OCI-LY3 (cell line): ENCODE measurements at regions not wholly inside any gene's neighbourhood (a gene's known extent, or its start where the extent isn't known, plus 50 kb on each side); places are given as distances from the start of the nearest gene placed in this dataset.

Source experiments
- H2AFZ ChIP-seq: fragments of 200-600, 300-600 bp; shearing (Covaris generic); 2 replicates; pipeline ENCODE4 v1.6.0; 2014; ENCODE audit warnings: antibody characterized with exemption, low read depth, low read length
- H3K27ac ChIP-seq: fragments of 200-600, 300-600 bp; sonication (generic); 2 replicates; pipeline ENCODE4 v1.5.1; 2014; ENCODE audit warnings: mild to moderate bottlenecking, low read length, moderate library complexity, mixed read lengths
- H3K27me3 ChIP-seq: fragments of 200-600, 300-600 bp; sonication (generic); 2 replicates; pipeline ENCODE4 v1.6.1; 2014; ENCODE audit warnings: low read depth, low read length, mixed read lengths
- H3K36me3 ChIP-seq: fragments of 200-600, 300-600 bp; sonication (generic); replicated peaks from 2 replicates; pipeline ENCODE3; 2014; ENCODE audit warnings: low read depth, low read length, mixed read lengths
- H3K4me1 ChIP-seq: fragments of 300-600, 200-600 bp; sonication (generic); 2 replicates; pipeline ENCODE4 v1.6.1; 2014; ENCODE audit warnings: low read length, mixed read lengths
- H3K4me2 ChIP-seq: fragments of 200-600, 300-600 bp; sonication (generic); 2 replicates; pipeline ENCODE4 v1.6.1; 2014; ENCODE audit warnings: low read length, mixed read lengths
- H3K4me3 ChIP-seq: fragments of 300-600, 200-600 bp; sonication (generic); 2 replicates; pipeline ENCODE4 v1.5.1; 2014; ENCODE audit warnings: antibody characterized with exemption, mild to moderate bottlenecking, low read length, moderate library complexity
- H3K79me2 ChIP-seq: fragments of 300-600, 200-600 bp; shearing (Covaris generic); 2 replicates; pipeline ENCODE4 v1.6.1; 2014; ENCODE audit warnings: mild to moderate bottlenecking, low read length, mixed read lengths
- H3K9ac ChIP-seq: fragments of 300-600, 200-600 bp; shearing (Covaris generic); 2 replicates; pipeline ENCODE4 v1.6.0; 2014; ENCODE audit warnings: mild to moderate bottlenecking, low read length, moderate library complexity
- H3K9me3 ChIP-seq: fragments of 200-600, 300-600 bp; shearing (Covaris generic); 2 replicates; pipeline ENCODE4 v1.6.1; 2014; ENCODE audit warnings: low read length, mixed read lengths; ENCODE audit not compliant: insufficient read depth
- H4K20me1 ChIP-seq: fragments of 200-600, 300-600 bp; sonication (generic); 2 replicates; pipeline ENCODE4 v1.6.1; 2016; ENCODE audit warnings: low read length, mixed read lengths; ENCODE audit not compliant: insufficient read depth
- CTCF ChIP-seq: fragments of 200-600, 300-600 bp; sonication (generic); IDR thresholded peaks from 2 replicates; pipeline ENCODE4 v1.5.1; 2014; ENCODE audit warnings: antibody characterized with exemption, low read length, low read depth
- EZH2phosphoT487 ChIP-seq: fragments of 200-600 bp; shearing (Covaris generic); IDR thresholded peaks from 2 replicates; pipeline ENCODE4 v1.6.1; 2018; ENCODE audit warnings: antibody characterized with exemption, mixed run types, low read depth

- H3K4me2 ChIP-seq: no peak overlapping the region
- peaks cover 13% of the 10 kb centered on the region; the same call in 1 of the 2 replicates for H3K27me3 ChIP-seq
- no peak overlapping the region for H3K4me3 ChIP-seq
- H3K4me1 ChIP-seq: no peaks in the 10 kb centered on the region
- no peak overlapping the region for H3K27ac ChIP-seq
- TF ChIP-seq EZH2phosphoT487 (no peak), CTCF (no peak)
- H3K36me3 ChIP-seq: no peaks in the 10 kb centered on the region
- H3K9ac ChIP-seq: no peak overlapping the region
- H3K9me3 ChIP-seq: no peaks in the 10 kb centered on the region
- no peaks in the 10 kb centered on the region for H3K79me2 ChIP-seq
- H2AFZ ChIP-seq: no peak overlapping the region
- H4K20me1 ChIP-seq: no peaks in the 10 kb centered on the region
Measured at GRCh38 chr18:24793742-24794141, 333.3 kb downstream of the HRH4 start.

- no peaks in the 10 kb centered on the region for H4K20me1 ChIP-seq
- H3K4me2 ChIP-seq: no peak overlapping the region
- H3K36me3 ChIP-seq: no peaks in the 10 kb centered on the region
- no peak overlapping the region for H3K4me3 ChIP-seq
- H3K9ac ChIP-seq: no peak overlapping the region
- H3K79me2 ChIP-seq: no peaks in the 10 kb centered on the region
- H3K27ac ChIP-seq: no peak overlapping the region
- no peaks in the 10 kb centered on the region for H3K4me1 ChIP-seq
- H3K9me3 ChIP-seq: no peaks in the 10 kb centered on the region
- H2AFZ ChIP-seq: no peak overlapping the region
- peaks cover 13% of the 10 kb centered on the region; the same call in 1 of the 2 replicates for H3K27me3 ChIP-seq
- no peak for TF ChIP-seq CTCF
- TF ChIP-seq EZH2phosphoT487: no peak
Measured at GRCh38 chr18:24795129-24795528, 334.7 kb downstream of the HRH4 start.

- H3K79me2 ChIP-seq: no peaks in the 10 kb centered on the region
- H3K36me3 ChIP-seq: no peaks in the 10 kb centered on the region
- no peak overlapping the region for H2AFZ ChIP-seq
- no peaks in the 10 kb centered on the region for H3K9me3 ChIP-seq
- no peak overlapping the region for H3K27ac ChIP-seq
- no peak overlapping the region for H3K4me3 ChIP-seq
- no peaks in the 10 kb centered on the region for H3K4me1 ChIP-seq
- H3K27me3 ChIP-seq: peaks cover 13% of the 10 kb centered on the region; the same call in 1 of the 2 replicates
- H3K9ac ChIP-seq: no peak overlapping the region
- no peaks in the 10 kb centered on the region for H4K20me1 ChIP-seq
- TF ChIP-seq EZH2phosphoT487 (no peak), CTCF (no peak)
- no peak overlapping the region for H3K4me2 ChIP-seq
Measured at GRCh38 chr18:24797981-24798380, 337.5 kb downstream of the HRH4 start.

GRCh38 chr18:24799176-24799575 lies 338.7 kb downstream of the HRH4 start:
- H2AFZ ChIP-seq: no peak overlapping the region
- no peak overlapping the region for H3K4me3 ChIP-seq
- no peaks in the 10 kb centered on the region for H4K20me1 ChIP-seq
- no peak overlapping the region for H3K4me2 ChIP-seq
- no peaks in the 10 kb centered on the region for H3K79me2 ChIP-seq
- no peaks in the 10 kb centered on the region for H3K4me1 ChIP-seq
- no peaks in the 10 kb centered on the region for H3K9me3 ChIP-seq
- no peak overlapping the region for H3K27ac ChIP-seq
- H3K27me3 ChIP-seq: peaks cover 13% of the 10 kb centered on the region; the same call in 1 of the 2 replicates
- no peaks in the 10 kb centered on the region for H3K36me3 ChIP-seq
- no peak overlapping the region for H3K9ac ChIP-seq
- TF ChIP-seq EZH2phosphoT487 (no peak), CTCF (no peak)
